Stomach (tissue), 8 donors: ENCODE measurements at regions not wholly inside any gene's neighbourhood (a gene's known extent, or its start where the extent isn't known, plus 50 kb on each side); places are given as distances from the start of the nearest gene placed in this dataset.

Experiments
- DNase-seq, 2 donors: peaks; one replicate each; pipeline versions ENCODE4 v3.0.0 to v3.0.0-alpha.2; 2013 to 2019
- H3K27ac ChIP-seq, 5 donors: fragments of 200-600 bp in 4 of 5; sonication (generic) in 4 of 5; one replicate each; pipeline ENCODE4 v1.5.1; 2013 to 2019; ENCODE audit warnings: mild to moderate bottlenecking in 1 of 5, moderate library complexity in 1 of 5
- H3K27me3 ChIP-seq, 3 donors: fragments of 200-600 bp; sonication (generic); one replicate each; pipeline ENCODE4 v1.5.1; 2017 to 2019; ENCODE audit warnings: mixed run types in 1 of 3
- H3K36me3 ChIP-seq, 4 donors: fragments of 200-600 bp; sonication (generic); 1 replicate in 3 of 4; 2 replicates in 1 of 4; pipeline ENCODE4 v1.5.1; 2016 to 2019
- H3K4me1 ChIP-seq, 4 donors: fragments of 200-600 bp; sonication (generic); one replicate each; pipeline ENCODE4 v1.5.1; 2016 to 2019
- H3K4me3 ChIP-seq, 4 donors: fragments of 200-600 bp; sonication (generic) in 3 of 4; one replicate each; pipeline ENCODE4 v1.5.1; 2016 to 2019; ENCODE audit warnings: mild to moderate bottlenecking in 1 of 4
- H3K9me3 ChIP-seq, 4 donors: fragments of 200-600 bp; sonication (generic); one replicate each; pipeline ENCODE4 v1.5.1; 2016 to 2019
- EP300 ChIP-seq: sonication (generic); formaldehyde crosslinking; IDR thresholded peaks from one replicate; pipeline ENCODE4 v1.6.1; 2017; ENCODE audit warnings: antibody characterized with exemption
- POLR2A ChIP-seq, 4 donors: fragments of 450-650 bp; IDR thresholded peaks; one replicate each; pipeline ENCODE4 v1.6.1; 2016; ENCODE audit warnings: antibody characterized with exemption in 4 of 4, control low read depth in 2 of 4, mild to moderate bottlenecking in 1 of 4, moderate library complexity in 1 of 4
- POLR2AphosphoS5 ChIP-seq, 3 donors: sonication (generic); formaldehyde crosslinking; IDR thresholded peaks; one replicate each; pipeline ENCODE4 v1.6.1; 2016; ENCODE audit warnings: antibody characterized with exemption in 3 of 3
- WGBS, 5 donors: extraction: QIAGEN DNeasy Blood & Tissue Kit in 3 of 5; methylation state at CpG; one replicate each; pipeline versions ENCODE4 v1.1.5 to v1.1.7; 2013 to 2018; 5-methylcytosine and 5-hydroxymethylcytosine counted together
- intact Hi-C: fragments of 100-400 bp; cut with DNase I; formaldehyde crosslinking; loops from one replicate; pipeline ENCODE4 v1.15.1; 2023; ENCODE audit warnings: low total_unique reads
- TF ChIP-seq, protein P1 (sequence below), 7 experiments: fragments of 450-650 bp in 4 of 7; fragments of 200-600 bp in 3 of 7; sonication (generic) in 3 of 7; IDR thresholded peaks; one replicate each; pipeline ENCODE4 v1.5.1; 2016 to 2019; ENCODE audit warnings: antibody characterized with exemption in 7 of 7, control low read depth in 2 of 7, mild to moderate bottlenecking in 1 of 7
- donor health status: healthy with polysubstance abuse.
- donor health status: Bipolar disorder and iron deficiency.
- donor health status: healthy.

DNA sequence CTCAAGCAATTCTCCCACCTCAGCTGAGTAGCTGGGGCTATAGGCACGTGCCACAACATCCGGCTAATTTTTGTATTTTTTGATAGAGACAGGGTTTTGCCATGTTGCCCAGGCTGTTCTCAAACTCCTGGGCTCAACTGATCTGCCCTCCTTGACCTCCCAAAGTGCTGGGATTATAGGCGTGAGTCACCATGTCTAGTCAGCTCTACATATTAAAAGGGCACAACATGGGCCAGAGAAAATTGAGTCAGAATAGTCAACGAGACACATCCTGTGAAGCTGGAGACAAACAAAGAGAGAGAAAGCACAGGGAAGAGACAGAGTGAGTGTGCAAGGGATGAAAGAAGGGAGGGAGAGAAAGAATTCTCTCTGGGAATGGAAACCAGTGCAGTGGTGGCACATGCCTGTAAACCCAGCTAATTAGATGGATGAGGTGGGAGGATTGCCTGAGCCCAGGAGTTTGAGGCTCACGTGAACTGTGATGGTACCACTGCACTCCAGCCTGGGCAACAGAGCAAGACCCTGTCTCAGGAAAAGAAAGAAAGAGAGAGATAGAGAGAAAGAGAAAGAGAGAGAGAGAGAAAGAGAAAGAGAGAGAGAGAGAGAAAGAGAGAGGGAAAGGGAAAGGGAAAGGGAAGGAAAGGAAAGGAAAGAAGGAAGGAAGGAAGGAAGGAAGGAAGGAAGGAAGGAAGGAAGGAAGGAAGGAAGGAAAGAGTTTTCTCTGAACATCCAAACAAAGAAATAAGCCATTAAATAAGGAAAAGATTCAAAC is 107.2 kb upstream of the SLC25A36 start:
- H3K36me3 ChIP-seq: no peaks in the 10 kb centered on the region
- no peak for DNase-seq
- H3K4me3 ChIP-seq: no peak overlapping the region
- intact Hi-C loops: no loop called here
- H3K4me1 ChIP-seq: no peaks in the 10 kb centered on the region
- no peaks in the 10 kb centered on the region for H3K9me3 ChIP-seq
- 67 to 83% (median 74%) methylated on average over 5 of the region's 5 CpGs for WGBS, 5 donors
- TF ChIP-seq POLR2A (IDR thresholded peaks at IDR 0.05) (no peak), POLR2AphosphoS5 (IDR thresholded peaks at IDR 0.05) (no peak), EP300 (no peak)
- TF ChIP-seq, protein P1, sequence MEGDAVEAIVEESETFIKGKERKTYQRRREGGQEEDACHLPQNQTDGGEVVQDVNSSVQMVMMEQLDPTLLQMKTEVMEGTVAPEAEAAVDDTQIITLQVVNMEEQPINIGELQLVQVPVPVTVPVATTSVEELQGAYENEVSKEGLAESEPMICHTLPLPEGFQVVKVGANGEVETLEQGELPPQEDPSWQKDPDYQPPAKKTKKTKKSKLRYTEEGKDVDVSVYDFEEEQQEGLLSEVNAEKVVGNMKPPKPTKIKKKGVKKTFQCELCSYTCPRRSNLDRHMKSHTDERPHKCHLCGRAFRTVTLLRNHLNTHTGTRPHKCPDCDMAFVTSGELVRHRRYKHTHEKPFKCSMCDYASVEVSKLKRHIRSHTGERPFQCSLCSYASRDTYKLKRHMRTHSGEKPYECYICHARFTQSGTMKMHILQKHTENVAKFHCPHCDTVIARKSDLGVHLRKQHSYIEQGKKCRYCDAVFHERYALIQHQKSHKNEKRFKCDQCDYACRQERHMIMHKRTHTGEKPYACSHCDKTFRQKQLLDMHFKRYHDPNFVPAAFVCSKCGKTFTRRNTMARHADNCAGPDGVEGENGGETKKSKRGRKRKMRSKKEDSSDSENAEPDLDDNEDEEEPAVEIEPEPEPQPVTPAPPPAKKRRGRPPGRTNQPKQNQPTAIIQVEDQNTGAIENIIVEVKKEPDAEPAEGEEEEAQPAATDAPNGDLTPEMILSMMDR (IDR thresholded peaks at IDR 0.05): no peak
- no peaks in the 10 kb centered on the region for H3K27me3 ChIP-seq
- no peak overlapping the region for H3K27ac ChIP-seq

DNA sequence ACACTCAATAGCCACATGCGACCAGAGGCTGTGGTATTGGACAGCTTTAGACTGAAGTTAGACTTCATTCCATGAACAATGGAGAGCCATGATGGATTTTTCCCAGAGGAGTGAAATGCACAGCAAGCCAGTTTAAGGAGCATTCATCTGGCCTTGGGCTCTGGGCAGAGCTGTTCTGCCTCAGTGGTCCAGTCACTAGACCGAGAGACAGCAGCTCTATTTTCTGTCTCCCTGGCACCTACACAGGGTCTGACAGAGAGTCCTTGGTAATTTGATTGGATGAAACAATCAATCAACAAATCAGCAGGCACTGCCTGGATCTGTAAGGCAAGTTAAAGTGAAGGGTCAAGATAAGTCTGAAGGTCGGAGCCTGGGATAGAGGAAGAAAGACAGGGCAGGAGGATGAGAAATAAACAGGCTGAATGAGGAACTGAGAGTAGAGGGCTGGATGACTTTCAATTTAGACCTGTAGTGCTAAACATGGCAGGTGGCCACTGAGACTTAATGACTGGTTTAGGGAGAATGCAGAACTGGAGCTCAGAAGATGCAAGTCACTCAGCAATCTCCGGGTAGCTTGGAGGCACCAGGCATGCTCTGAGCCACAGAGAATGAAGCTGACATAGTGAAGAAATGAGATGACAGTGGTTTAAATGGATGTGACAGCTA is 98.5 kb upstream of the SLC25A36 start:
- Histone ChIP-seq H3K36me3 (no peaks in the 10 kb centered on the region), H3K4me1 (no peaks in the 10 kb centered on the region), H3K27me3 (no peaks in the 10 kb centered on the region), H3K9me3 (no peaks in the 10 kb centered on the region), H3K27ac (no peak overlapping the region), H3K4me3 (no peak overlapping the region)
- TF ChIP-seq POLR2AphosphoS5 (IDR thresholded peaks at IDR 0.05) (no peak), POLR2A (IDR thresholded peaks at IDR 0.05) (no peak), EP300 (no peak)
- TF ChIP-seq, protein P1 (IDR thresholded peaks at IDR 0.05): no peak
- DNase-seq: no peak
- intact Hi-C loops: no loop called here
- 71 to 85% (median 78%) methylated on average over 4 of the region's 4 CpGs for WGBS, 5 donors

DNA sequence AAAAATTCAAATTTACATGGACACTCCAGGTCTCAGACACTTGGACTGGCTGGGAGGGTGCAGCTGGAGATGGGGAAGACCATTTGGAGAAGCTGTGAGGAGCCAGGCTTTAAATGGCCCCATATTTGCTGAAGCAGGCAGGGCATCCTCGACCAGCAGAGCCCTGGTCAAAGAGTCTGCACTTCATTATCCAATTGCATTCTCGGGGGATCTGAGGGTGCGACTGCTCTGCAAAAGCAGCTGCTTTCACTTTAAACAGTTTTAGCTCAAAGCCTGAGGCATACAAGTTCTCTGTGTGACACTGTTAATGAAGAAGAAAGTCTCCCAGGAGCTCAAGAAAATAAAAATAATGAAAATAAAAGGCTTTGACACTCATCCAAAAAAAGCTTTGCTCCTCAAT is 98.0 kb upstream of the SLC25A36 start:
- WGBS, 5 donors: 45 to 66% (median 58%) methylated on average over 3 of the region's 3 CpGs
- intact Hi-C loops: no loop called here

DNA sequence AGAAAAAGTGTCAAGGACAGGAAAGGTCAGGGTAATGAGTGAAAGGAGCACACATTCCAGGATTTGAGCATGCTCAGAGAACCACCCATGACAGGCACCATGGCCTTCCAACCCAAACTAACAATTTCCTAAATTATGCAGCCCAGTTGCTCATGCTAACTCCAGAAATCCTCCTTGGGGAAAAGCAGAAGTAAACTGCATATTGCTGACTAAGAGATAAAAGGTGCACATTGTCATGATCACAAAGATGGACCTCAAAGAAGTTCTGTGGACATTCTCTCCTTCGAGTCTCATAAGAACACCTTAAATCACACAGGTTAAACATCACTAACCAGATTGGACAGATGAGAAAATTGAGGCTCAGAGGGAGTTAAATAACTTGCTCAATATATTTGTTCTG is 97.6 kb upstream of the SLC25A36 start:
- H3K9me3 ChIP-seq: no peaks in the 10 kb centered on the region
- WGBS, 5 donors: 55 to 87% (median 78%) methylated on average over 1 of the region's 1 CpG
- no peak overlapping the region for H3K4me3 ChIP-seq
- DNase-seq: no peak
- no peaks in the 10 kb centered on the region for H3K4me1 ChIP-seq
- no peaks in the 10 kb centered on the region for H3K36me3 ChIP-seq
- intact Hi-C loops: no loop called here
- no peaks in the 10 kb centered on the region for H3K27me3 ChIP-seq
- TF ChIP-seq POLR2AphosphoS5 (IDR thresholded peaks at IDR 0.05) (no peak), EP300 (no peak), POLR2A (IDR thresholded peaks at IDR 0.05) (no peak)
- TF ChIP-seq, protein P1 (IDR thresholded peaks at IDR 0.05): no peak
- H3K27ac ChIP-seq: no peak overlapping the region

More for the DNA sequence above, 98.0 kb upstream of the SLC25A36 start:
- TF ChIP-seq, protein P1 (IDR thresholded peaks at IDR 0.05): no peak
- TF ChIP-seq POLR2AphosphoS5 (IDR thresholded peaks at IDR 0.05) (no peak), EP300 (no peak), POLR2A (IDR thresholded peaks at IDR 0.05) (no peak)
- DNase-seq: no peak
- no peaks in the 10 kb centered on the region for H3K9me3 ChIP-seq
- H3K27ac ChIP-seq: no peak overlapping the region
- no peak overlapping the region for H3K4me3 ChIP-seq
- no peaks in the 10 kb centered on the region for H3K27me3 ChIP-seq
- H3K4me1 ChIP-seq: no peaks in the 10 kb centered on the region
- no peaks in the 10 kb centered on the region for H3K36me3 ChIP-seq
